ENCODE measurements at regions not wholly inside any gene's neighbourhood (a gene's known extent, or its start where the extent isn't known, plus 50 kb on each side); places are given as distances from the start of the nearest gene placed in this dataset.
"Not testable (repeated sequence)": the region's sequence is repeated elsewhere in the genome, so short reads cannot be mapped to it uniquely, and the experiment has no call there.

DNA sequence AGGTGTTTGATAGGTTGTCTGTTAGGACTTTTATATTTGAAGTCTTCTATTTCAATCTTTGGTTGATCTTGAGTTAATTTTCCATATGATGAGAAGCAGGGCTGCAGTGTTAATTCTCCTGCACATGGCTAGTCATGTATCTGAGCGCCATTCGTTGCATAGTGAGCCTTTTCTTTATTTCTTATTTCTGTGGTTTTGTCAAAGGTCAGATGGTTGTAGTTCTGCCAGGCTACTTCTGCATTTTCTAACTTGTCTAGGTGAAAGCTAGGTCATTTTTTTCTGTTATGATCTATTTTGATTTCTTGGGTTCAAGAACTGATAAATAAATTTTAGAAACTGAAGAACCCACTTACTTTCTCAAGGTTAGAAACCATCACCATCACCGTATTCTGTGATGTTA is 56.7 kb downstream of the CCDC74A start:
- no peak for DNase-seq (ENCODE audit: low read depth in 1 of 2, low spot score in 1 of 2)
- in situ Hi-C loops (cut with HindIII; ENCODE audit: low pct_unique_long_range_greater_than_20kb, low sequenced_read_pairs), result no loop called here
- TF ChIP-seq JUND (IDR thresholded peaks at IDR 0.05; ENCODE audit: low read depth), result no peak

DNA sequence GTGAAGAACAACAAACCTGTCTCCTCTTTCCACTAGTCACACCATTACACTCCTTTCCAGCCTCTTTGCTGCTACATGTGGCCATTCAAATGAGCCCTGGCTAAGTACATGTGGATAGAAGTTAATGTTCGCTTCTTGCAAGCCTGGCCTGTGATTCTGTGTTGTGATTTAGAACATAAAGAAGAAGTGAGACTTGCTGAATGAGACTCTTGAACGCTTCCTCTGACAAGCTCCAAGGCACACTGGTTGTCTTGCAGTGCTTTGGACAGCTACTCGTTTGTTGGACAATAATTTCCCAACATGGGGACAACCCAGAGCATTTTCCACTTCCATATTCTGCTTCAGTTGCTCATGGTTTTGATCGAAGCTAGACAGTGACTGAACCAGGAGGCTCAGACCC is 57.3 kb downstream of the CCDC74A start:
- in situ Hi-C loops (cut with HindIII; ENCODE audit: low pct_unique_long_range_greater_than_20kb, low sequenced_read_pairs), result no loop called here
- TF ChIP-seq JUND (IDR thresholded peaks at IDR 0.05; ENCODE audit: low read depth), result no peak
- DNase-seq (ENCODE audit: low read depth in 1 of 2, low spot score in 1 of 2), result no peak

DNA sequence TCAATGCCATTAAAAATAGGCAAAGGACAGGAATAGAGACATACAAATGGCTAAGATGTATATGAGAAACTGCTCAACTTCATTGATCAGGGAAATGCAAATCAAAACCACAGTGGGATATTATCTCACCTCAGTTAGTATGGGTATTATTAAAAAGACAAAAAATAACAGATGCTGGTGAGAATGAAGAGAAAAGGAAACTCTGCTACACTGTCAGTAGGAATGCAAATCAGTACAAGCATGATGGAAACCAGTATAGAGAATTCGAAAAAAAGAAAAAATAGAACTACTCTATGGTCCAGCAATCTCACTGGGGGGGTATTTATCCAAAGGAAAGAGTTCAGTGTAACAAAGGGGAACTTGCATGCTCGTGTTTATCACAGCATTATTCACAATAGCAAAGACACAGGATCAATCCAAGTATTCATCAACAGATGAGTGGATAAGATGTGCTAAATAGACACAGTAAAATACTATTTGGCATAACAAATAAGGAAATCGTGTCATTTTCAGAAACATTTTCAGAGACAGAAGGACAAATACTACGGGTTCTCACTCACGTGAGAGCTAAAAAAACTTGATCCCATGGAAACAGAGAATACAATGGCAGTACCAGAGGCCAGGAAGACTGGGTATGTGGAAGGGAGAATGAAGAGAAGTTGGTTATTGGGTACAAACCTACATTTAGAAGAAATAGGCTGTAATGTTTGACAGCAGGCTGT is 60.6 kb downstream of the CCDC74A start:
- DNase-seq (ENCODE audit: low read depth in 1 of 2, low spot score in 1 of 2), result no peak
- no peak for TF ChIP-seq JUND (IDR thresholded peaks at IDR 0.05; ENCODE audit: low read depth)
- in situ Hi-C loops (cut with HindIII; ENCODE audit: low pct_unique_long_range_greater_than_20kb, low sequenced_read_pairs), result no loop called here

DNA sequence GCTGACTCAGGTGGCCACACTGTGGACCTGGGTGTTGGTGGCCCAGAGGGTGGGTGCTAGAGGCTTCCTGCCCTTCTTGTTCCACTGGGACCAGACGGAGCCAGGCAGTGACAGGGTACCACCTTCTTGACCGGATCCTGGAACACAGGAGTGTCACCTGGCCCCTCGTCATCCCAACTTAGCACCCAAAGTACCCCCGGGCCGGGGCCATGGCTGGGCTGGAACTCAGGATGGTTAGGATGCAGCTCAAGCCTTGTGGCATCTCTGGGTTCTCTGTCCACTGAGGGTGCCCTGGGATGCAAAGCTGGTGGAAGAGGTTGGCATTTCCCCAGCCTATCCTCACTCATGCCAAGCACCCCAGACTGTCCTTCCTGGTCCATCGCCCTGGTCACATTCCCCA is 61.4 kb downstream of the CCDC74A start:
- in situ Hi-C loops (cut with HindIII; ENCODE audit: low pct_unique_long_range_greater_than_20kb, low sequenced_read_pairs); DNase-seq (ENCODE audit: low read depth in 1 of 2, low spot score in 1 of 2): not testable (repeated sequence)

DNA sequence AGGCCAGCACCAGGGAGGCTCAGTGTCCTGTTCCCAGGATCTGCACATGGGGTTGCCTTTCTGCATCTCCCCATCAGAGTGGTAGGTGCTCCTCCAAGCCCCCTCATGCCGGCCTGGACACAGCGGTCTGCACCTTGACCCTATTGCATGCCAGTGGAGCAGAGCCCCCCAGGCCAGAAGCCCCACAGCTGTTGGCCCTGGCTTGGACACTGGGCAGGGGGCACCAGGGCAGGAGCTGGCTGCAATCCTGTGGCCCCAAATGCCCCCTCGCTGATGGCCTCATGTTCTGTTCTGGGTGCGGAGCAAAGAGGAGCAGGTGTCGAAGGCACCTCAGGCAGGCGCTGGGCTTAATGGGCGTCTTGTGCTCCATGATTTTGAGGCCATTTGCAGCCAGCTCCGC is 62.7 kb downstream of the CCDC74A start:
- DNase-seq (ENCODE audit: low read depth in 1 of 2, low spot score in 1 of 2), result no peak
- in situ Hi-C loops (cut with HindIII; ENCODE audit: low pct_unique_long_range_greater_than_20kb, low sequenced_read_pairs), result no loop called here
- TF ChIP-seq JUND (IDR thresholded peaks at IDR 0.05; ENCODE audit: low read depth), result no peak

DNA sequence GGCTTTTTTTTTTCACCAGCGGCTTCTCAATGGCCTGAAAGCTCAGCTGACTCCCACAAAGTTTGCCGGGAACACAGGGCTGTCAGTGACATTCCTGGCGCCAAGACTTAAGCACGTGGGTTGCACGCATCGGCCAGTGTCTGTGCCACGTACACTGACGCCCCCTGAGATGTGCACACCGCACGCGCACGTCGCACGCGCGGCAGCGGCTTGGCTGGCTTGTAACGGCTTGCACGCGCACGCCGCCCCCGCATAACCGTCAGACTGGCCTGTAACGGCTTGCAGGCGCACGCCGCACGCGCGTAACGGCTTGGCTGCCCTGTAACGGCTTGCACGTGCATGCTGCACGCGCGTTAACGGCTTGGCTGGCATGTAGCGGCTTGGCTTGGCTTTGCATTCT is 63.2 kb downstream of the CCDC74A start:
- DNase-seq (ENCODE audit: low read depth in 1 of 2, low spot score in 1 of 2), result no peak
- in situ Hi-C loops (cut with HindIII; ENCODE audit: low pct_unique_long_range_greater_than_20kb, low sequenced_read_pairs), result no loop called here
- TF ChIP-seq JUND (IDR thresholded peaks at IDR 0.05; ENCODE audit: low read depth), result no peak

DNA sequence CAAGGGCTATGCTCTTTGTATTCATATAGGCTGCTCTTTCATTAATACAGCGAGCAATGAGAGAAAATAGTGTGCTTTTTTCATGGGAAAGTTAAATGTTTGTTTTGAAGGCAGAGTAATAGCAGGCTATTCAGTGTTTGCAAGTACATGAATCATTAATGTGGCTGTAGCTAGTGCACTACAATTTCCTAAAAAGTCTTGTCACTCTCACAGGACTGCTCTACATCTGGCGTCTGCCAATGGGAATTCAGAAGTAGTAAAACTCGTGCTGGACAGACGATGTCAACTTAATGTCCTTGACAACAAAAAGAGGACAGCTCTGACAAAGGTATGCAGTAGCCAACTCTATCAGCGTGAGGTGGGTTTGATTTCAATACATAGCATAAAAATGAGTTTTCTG is 68.9 kb downstream of the CCDC74A start:
- in situ Hi-C loops (cut with HindIII; ENCODE audit: low pct_unique_long_range_greater_than_20kb, low sequenced_read_pairs); DNase-seq (ENCODE audit: low read depth in 1 of 2, low spot score in 1 of 2): not testable (repeated sequence)

DNA sequence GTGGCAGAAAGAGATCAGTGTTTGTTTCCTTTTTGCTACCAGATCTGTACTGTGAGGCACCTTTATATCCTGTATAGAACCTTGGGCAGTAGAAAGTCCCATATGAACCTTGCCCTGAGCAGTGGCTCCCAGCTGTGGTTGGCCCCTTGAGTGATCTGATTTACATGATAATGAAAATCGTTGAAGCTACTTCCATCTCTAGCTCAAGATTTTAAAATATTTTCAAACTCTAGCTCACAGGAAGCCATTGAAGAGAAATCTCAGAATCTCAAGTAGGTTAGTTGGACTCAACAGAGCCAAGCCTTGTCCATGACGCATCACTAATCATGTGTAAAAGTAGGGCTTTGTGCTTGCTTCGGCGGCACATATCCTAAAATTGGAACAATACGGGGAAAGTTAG is 74.8 kb downstream of the CCDC74A start:
- in situ Hi-C loops (cut with HindIII; ENCODE audit: low pct_unique_long_range_greater_than_20kb, low sequenced_read_pairs); DNase-seq (ENCODE audit: low read depth in 1 of 2, low spot score in 1 of 2): not testable (repeated sequence)

DNA sequence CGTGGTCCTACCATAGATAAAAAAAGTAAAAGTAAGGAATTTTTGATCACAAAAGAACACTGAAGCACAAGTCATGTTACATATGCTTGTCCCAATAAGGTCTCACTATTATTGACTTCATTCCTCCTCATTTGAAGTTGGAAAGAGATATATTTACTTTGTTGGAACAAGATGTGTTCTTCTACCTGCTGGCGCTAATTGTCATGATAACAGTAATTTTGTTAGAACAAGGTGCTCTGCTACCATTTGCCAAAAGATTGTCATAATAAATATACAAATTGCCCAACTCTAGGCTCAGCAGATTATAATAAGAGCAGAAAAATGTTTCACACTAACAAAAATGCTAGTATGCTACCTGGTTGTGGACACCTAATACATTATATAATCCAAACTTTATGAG is 77.0 kb downstream of the CCDC74A start:
- DNase-seq (ENCODE audit: low read depth in 1 of 2, low spot score in 1 of 2); in situ Hi-C loops (cut with HindIII; ENCODE audit: low pct_unique_long_range_greater_than_20kb, low sequenced_read_pairs): not testable (repeated sequence)

DNA sequence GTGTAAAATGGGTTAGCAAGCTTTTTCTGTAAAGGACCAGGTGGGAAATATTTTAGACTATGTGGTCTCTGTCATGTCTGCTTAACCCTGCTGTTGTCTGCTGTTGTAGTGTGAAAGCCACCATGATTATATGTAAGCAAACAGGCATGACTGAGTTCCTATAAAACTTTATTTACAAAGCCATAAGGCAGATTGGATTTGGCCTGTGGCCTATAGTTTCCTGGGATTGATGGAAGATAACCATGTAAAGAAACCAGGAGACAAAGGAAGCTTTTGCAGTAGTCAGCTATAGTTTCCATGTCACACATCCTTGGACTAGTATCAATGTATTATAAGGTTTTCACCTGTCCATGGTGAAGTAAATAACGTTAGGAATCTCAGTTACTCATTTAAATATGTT is 78.7 kb downstream of the CCDC74A start:
- in situ Hi-C loops (cut with HindIII; ENCODE audit: low pct_unique_long_range_greater_than_20kb, low sequenced_read_pairs), result not testable (repeated sequence)

DNA sequence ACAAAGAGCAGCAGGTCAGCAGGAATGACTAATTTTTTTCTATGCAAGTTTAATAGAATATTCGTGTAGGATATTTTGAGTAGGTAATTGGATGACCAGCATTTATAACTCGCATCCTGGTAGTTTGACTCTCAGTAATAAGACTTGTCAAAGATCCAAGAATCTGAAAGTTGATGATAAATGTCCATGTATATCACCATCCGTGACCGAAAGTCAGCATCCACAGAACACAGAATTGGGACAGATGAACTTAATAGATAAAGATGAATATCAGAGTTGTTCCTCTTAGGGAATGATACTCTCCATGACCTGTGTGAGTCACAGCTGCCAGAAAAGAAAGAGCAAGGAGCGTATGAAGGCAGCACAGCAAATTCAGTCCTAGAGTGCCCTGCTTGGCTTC is 79.4 kb downstream of the CCDC74A start:
- in situ Hi-C loops (cut with HindIII; ENCODE audit: low pct_unique_long_range_greater_than_20kb, low sequenced_read_pairs); DNase-seq (ENCODE audit: low read depth in 1 of 2, low spot score in 1 of 2): not testable (repeated sequence)

More for the DNA sequence above, 78.7 kb downstream of the CCDC74A start:
- DNase-seq (ENCODE audit: low read depth in 1 of 2, low spot score in 1 of 2), result not testable (repeated sequence)

DNA sequence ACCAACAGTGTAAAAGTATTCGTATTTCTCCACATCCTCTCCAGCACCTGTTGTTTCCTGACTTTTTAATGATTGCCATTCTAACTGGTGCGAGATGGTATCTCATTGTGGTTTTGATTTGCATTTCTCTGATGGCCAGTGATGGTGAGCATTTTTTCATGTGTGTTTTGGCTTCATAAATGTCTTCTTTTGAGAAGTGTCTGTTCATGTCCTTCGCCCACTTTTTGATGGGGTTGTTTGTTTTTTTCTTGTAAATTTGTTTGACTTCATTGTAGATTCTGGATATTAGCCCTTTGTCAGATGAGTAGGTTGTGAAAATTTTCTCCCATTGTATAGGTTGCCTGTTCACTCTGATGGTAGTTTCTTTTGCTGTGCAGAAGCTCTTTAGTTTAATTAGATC is 86.9 kb downstream of the CCDC74A start:
- in situ Hi-C loops (cut with HindIII; ENCODE audit: low pct_unique_long_range_greater_than_20kb, low sequenced_read_pairs), result not testable (repeated sequence)

DNA sequence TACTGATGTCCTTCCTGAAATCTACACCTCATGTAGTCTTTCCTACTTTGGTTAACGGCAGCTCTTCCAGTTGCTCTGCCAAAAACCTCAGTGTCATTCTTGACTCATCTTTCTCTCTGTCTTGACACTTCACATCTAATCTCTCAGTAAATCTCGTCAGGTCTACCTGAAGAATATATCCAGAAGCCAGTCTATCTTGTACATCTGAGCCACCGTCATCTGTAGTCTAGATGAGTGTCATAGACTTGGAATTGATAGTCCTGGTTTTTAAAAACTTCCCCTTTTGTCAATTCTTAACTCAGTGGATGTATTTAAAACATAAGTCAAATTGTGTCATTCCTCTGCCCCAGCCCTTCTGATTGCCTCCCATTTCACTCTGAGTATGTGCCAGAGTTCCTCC is 90.6 kb downstream of the CCDC74A start:
- in situ Hi-C loops (cut with HindIII; ENCODE audit: low pct_unique_long_range_greater_than_20kb, low sequenced_read_pairs); DNase-seq (ENCODE audit: low read depth in 1 of 2, low spot score in 1 of 2): not testable (repeated sequence)

More for the DNA sequence above, 86.9 kb downstream of the CCDC74A start:
- DNase-seq (ENCODE audit: low read depth in 1 of 2, low spot score in 1 of 2), result not testable (repeated sequence)

DNA sequence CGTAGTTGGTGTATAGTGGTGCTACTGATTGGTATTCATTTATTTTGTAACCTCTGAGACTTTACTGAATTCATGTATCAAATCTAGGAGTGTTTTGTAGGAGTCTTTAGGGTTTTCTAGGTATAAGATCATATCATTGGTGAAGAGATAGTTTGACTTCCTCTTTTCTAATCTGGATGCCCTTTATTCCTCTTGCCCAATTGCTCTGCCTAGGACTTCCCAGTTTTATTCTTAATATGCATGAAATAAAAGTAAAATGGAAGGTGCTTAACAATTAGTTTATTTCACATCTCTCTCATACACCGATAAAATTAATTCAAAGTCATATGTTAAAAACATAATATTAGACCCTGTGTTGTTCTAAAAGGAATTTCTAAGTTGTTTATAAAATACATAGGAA is 95.2 kb downstream of the CCDC74A start:
- in situ Hi-C loops (cut with HindIII; ENCODE audit: low pct_unique_long_range_greater_than_20kb, low sequenced_read_pairs); DNase-seq (ENCODE audit: low read depth in 1 of 2, low spot score in 1 of 2): not testable (repeated sequence)

DNA sequence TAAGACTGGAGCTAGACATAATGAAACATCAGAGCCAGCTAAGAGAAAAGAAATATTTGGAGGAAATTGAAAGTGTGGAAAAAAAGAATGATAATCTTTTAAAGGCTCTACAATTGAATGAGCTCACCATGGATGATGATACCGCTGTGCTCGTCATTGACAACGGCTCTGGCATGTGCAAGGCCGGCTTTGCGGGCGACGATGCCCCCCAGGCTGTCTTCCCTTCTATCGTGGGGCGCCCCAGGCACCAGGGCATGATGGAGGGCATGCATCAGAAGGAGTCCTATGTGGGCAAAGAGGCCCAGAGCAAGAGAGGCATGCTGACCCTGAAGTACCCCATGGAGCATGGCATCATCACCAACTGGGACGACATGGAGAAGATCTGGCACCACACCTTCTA is 98.3 kb downstream of the CCDC74A start:
- in situ Hi-C loops (cut with HindIII; ENCODE audit: low pct_unique_long_range_greater_than_20kb, low sequenced_read_pairs), result not testable (repeated sequence)

DNA sequence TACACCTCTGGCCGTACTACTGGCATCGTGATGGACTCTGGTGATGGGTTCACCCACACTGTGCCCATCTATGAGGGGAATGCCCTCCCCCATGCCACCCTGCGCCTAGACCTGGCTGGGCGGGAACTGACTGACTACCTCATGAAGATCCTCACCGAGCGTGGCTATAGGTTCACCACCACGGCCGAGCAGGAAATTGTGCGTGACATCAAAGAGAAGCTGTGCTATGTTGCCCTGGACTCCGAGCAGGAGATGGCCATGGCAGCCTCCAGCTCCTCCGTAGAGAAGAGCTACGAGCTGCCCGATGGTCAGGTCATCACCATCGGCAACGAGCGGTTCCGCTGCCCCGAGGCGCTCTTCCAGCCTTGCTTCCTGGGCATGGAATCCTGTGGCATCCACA is 98.9 kb downstream of the CCDC74A start:
- in situ Hi-C loops (cut with HindIII; ENCODE audit: low pct_unique_long_range_greater_than_20kb, low sequenced_read_pairs); DNase-seq (ENCODE audit: low read depth in 1 of 2, low spot score in 1 of 2): not testable (repeated sequence)

More for the DNA sequence above, 98.3 kb downstream of the CCDC74A start:
- not testable (repeated sequence) for DNase-seq (ENCODE audit: low read depth in 1 of 2, low spot score in 1 of 2)

DNA sequence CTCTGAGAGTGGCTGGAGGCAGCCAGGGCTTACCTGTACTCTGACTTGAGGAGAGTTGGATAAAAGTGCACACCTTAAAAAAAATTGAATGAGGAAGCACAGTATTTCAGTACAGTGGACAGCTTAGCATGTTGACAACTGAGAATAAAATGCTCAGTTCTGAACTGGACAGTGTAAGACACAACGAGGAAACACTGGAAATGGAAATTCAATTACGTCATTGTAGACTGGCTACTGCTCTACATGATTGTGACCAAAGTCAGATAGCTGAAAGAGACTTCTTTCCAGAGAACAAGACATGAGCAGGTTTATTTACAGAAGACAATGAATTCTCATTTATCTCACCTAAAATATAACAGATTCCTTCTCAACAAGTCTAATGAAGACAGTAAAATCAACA is 100.1 kb downstream of the CCDC74A start:
- DNase-seq (ENCODE audit: low read depth in 1 of 2, low spot score in 1 of 2); in situ Hi-C loops (cut with HindIII; ENCODE audit: low pct_unique_long_range_greater_than_20kb, low sequenced_read_pairs): not testable (repeated sequence)

DNA sequence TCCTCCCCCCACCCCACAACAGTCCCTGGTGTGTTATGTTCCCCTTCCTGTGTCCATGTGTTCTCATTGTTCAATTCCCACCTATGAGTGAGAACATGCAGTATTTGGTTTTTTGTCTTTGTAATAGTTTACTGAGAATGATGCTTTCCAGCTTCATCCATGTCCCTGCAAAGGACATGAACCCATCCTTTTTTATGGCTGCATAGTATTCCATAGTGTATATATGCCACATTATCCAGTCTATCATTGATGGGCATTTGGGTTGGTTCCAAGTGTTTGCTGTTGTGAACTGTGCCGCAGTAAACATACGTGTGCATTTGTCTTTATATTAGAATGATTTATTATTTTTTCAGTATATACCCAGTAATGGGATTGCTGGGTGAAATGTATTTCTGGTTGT is 104.0 kb downstream of the CCDC74A start:
- in situ Hi-C loops (cut with HindIII; ENCODE audit: low pct_unique_long_range_greater_than_20kb, low sequenced_read_pairs); DNase-seq (ENCODE audit: low read depth in 1 of 2, low spot score in 1 of 2): not testable (repeated sequence)

DNA sequence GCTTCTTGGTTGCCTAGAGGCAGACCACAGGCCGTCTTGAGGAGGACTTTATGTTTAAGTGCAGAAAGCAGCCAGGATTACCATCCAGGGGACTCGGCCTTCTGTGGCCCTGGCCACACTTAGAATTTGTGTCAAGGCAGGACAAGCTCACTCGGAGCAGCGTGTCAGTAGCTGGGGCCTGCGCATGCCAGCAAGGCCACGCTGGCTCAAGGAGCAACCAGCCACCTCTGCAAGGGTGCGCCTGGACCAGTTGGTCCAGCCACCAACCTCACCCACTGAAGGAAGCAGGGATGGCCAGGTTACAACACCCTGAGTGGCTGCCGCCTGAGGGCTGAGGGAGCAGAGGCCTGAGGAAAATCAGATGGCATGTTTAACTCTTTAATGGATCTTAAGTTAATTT is 105.7 kb downstream of the CCDC74A start:
- in situ Hi-C loops (cut with HindIII; ENCODE audit: low pct_unique_long_range_greater_than_20kb, low sequenced_read_pairs); DNase-seq (ENCODE audit: low read depth in 1 of 2, low spot score in 1 of 2): not testable (repeated sequence)

Measured in T47D (cell line).